ENCODE measurements at regions not wholly inside any gene's neighbourhood (a gene's known extent, or its start where the extent isn't known, plus 50 kb on each side); places are given as distances from the start of the nearest gene placed in this dataset.

- H2BK120ac ChIP-seq (ENCODE audit: low read depth, low read length), result no peak overlapping the region
- H2BK15ac ChIP-seq (ENCODE audit: low read depth, poor library complexity, severe bottlenecking), result no peak overlapping the region
- H3K79me1 ChIP-seq (replicated peaks; ENCODE audit: low read length, poor library complexity, severe bottlenecking), result no peaks in the 10 kb centered on the region
- no peaks in the 10 kb centered on the region for H3K4me1 ChIP-seq (ENCODE audit: control insufficient read depth, insufficient read depth, low read depth, low read length)
- H3K27ac ChIP-seq (ENCODE audit: low read length, poor library complexity, severe bottlenecking), result no peak overlapping the region
- H2AK5ac ChIP-seq (ENCODE audit: low read length, severe bottlenecking), result no peak overlapping the region
- no peak for DNase-seq
- H3K4me2 ChIP-seq (ENCODE audit: low read length, poor library complexity, severe bottlenecking), result no peak overlapping the region
- no peak overlapping the region for H3K18ac ChIP-seq (ENCODE audit: low read depth in 1 of 2, low read length in 2 of 2)
- H3K9me3 ChIP-seq (ENCODE audit: control insufficient read depth, low read length), result peaks cover 8% of the 10 kb centered on the region
- H3K36me3 ChIP-seq (ENCODE audit: control insufficient read depth in 1 of 2, insufficient read depth in 2 of 2, low read depth in 1 of 2, low read length in 2 of 2), result peaks cover 0 to 4% of the 10 kb centered on the region in 2 experiments
- no peak overlapping the region for H2BK5ac ChIP-seq (ENCODE audit: low read depth, low read length, poor library complexity, severe bottlenecking)
- no peak overlapping the region for H3K4ac ChIP-seq (ENCODE audit: low read depth in 1 of 2, low read length in 2 of 2)
- H3K14ac ChIP-seq (ENCODE audit: low read length in 2 of 2), result no peak overlapping the region
- H4K91ac ChIP-seq (ENCODE audit: low read length), result no peak overlapping the region
- no peak overlapping the region for H2AFZ ChIP-seq (ENCODE audit: low read depth, low read length)
- H3K27me3 ChIP-seq (ENCODE audit: control insufficient read depth in 1 of 2, insufficient read depth in 1 of 2, low read length in 2 of 2), result no peaks in the 10 kb centered on the region
- no peak overlapping the region for H3K9ac ChIP-seq (ENCODE audit: low read length)
- 79% methylated on average over 1 of the region's 1 CpG for WGBS
- H4K8ac ChIP-seq (ENCODE audit: low read length), result no peak overlapping the region
- H3K23ac ChIP-seq (ENCODE audit: low read length in 2 of 2), result no peak overlapping the region
- H3K4me3 ChIP-seq (ENCODE audit: insufficient read depth in 1 of 2, low read depth in 1 of 2, low read length in 2 of 2), result no peak overlapping the region
- H2BK12ac ChIP-seq (ENCODE audit: low read length in 2 of 2), result no peak overlapping the region
Observed at GRCh38 chr3:191790934-191791333, 330.0 kb downstream of the PYDC2 start.

GRCh38 chr3:191792580-191792979 is 331.6 kb downstream of the PYDC2 start:
- no CpG with 5 or more reads among the region's 2 CpGs for WGBS
- Histone ChIP-seq H3K4me3 (ENCODE audit: insufficient read depth in 1 of 2, low read depth in 1 of 2, low read length in 2 of 2) (no peak overlapping the region), H3K4me2 (ENCODE audit: low read length, poor library complexity, severe bottlenecking) (no peak overlapping the region), H2AFZ (ENCODE audit: low read depth, low read length) (no peak overlapping the region), H2BK12ac (ENCODE audit: low read length in 2 of 2) (no peak overlapping the region), H3K27ac (ENCODE audit: low read length, poor library complexity, severe bottlenecking) (peak overlapping the region; percentile 20), H2BK15ac (ENCODE audit: low read depth, poor library complexity, severe bottlenecking) (no peak overlapping the region), H4K8ac (ENCODE audit: low read length) (no peak overlapping the region), H2AK5ac (ENCODE audit: low read length, severe bottlenecking) (no peak overlapping the region), H3K79me1 (replicated peaks; ENCODE audit: low read length, poor library complexity, severe bottlenecking) (no peaks in the 10 kb centered on the region), H2BK5ac (ENCODE audit: low read depth, low read length, poor library complexity, severe bottlenecking) (no peak overlapping the region), H3K4ac (ENCODE audit: low read depth in 1 of 2, low read length in 2 of 2) (no peak overlapping the region), H3K23ac (ENCODE audit: low read length in 2 of 2) (no peak overlapping the region), H4K91ac (ENCODE audit: low read length) (no peak overlapping the region), H3K27me3 (ENCODE audit: control insufficient read depth in 1 of 2, insufficient read depth in 1 of 2, low read length in 2 of 2) (no peaks in the 10 kb centered on the region), H3K9ac (ENCODE audit: low read length) (no peak overlapping the region), H3K14ac (ENCODE audit: low read length in 2 of 2) (no peak overlapping the region), H3K18ac (ENCODE audit: low read depth in 1 of 2, low read length in 2 of 2) (no peak overlapping the region), H3K9me3 (ENCODE audit: control insufficient read depth, low read length) (peaks cover 8% of the 10 kb centered on the region), H2BK120ac (ENCODE audit: low read depth, low read length) (no peak overlapping the region), H3K4me1 (ENCODE audit: control insufficient read depth, insufficient read depth, low read depth, low read length) (no peaks in the 10 kb centered on the region), H3K36me3 (ENCODE audit: control insufficient read depth in 1 of 2, insufficient read depth in 2 of 2, low read depth in 1 of 2, low read length in 2 of 2) (peaks cover 0 to 4% of the 10 kb centered on the region in 2 experiments)
- DNase-seq, result no peak

DNA sequence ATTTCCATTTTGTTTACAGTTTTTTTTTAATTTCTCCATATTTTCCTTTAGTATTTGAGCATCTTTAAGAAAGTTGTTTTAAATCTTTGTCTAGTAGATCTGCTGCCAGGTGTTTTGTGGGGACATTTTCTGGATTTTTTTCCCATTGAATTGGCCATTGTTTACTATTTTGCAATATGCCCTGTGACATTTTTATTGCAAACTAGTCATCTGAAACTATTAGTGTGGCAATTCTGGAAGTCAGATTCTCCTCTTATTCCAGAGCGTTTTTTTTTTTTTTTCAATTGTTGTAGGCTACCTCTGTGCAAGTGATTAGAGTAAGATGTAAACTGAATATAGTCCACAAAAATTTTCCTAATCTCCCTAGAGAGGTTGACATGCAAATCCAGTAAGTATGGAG is 334.2 kb downstream of the PYDC2 start:
- H3K4ac ChIP-seq (ENCODE audit: low read depth in 1 of 2, low read length in 2 of 2), result no peak overlapping the region
- H3K23ac ChIP-seq (ENCODE audit: low read length in 2 of 2), result no peak overlapping the region
- H3K4me2 ChIP-seq (ENCODE audit: low read length, poor library complexity, severe bottlenecking), result no peak overlapping the region
- H2BK120ac ChIP-seq (ENCODE audit: low read depth, low read length), result no peak overlapping the region
- peaks cover 14% of the 10 kb centered on the region for H3K9me3 ChIP-seq (ENCODE audit: control insufficient read depth, low read length)
- H3K4me1 ChIP-seq (ENCODE audit: control insufficient read depth, insufficient read depth, low read depth, low read length), result no peaks in the 10 kb centered on the region
- no peak overlapping the region for H3K4me3 ChIP-seq (ENCODE audit: insufficient read depth in 1 of 2, low read depth in 1 of 2, low read length in 2 of 2)
- H2BK12ac ChIP-seq (ENCODE audit: low read length in 2 of 2), result no peak overlapping the region
- H3K9ac ChIP-seq (ENCODE audit: low read length), result no peak overlapping the region
- peaks cover 0 to 4% of the 10 kb centered on the region in 2 experiments for H3K36me3 ChIP-seq (ENCODE audit: control insufficient read depth in 1 of 2, insufficient read depth in 2 of 2, low read depth in 1 of 2, low read length in 2 of 2)
- no peak overlapping the region for H4K91ac ChIP-seq (ENCODE audit: low read length)
- no CpG with 5 or more reads among the region's 1 CpG for WGBS
- H3K27ac ChIP-seq (ENCODE audit: low read length, poor library complexity, severe bottlenecking), result no peak overlapping the region
- no peak overlapping the region for H2AFZ ChIP-seq (ENCODE audit: low read depth, low read length)
- no peak overlapping the region for H2BK5ac ChIP-seq (ENCODE audit: low read depth, low read length, poor library complexity, severe bottlenecking)
- no peak overlapping the region for H3K18ac ChIP-seq (ENCODE audit: low read depth in 1 of 2, low read length in 2 of 2)
- no peaks in the 10 kb centered on the region for H3K27me3 ChIP-seq (ENCODE audit: control insufficient read depth in 1 of 2, insufficient read depth in 1 of 2, low read length in 2 of 2)
- no peak overlapping the region for H2AK5ac ChIP-seq (ENCODE audit: low read length, severe bottlenecking)
- H4K8ac ChIP-seq (ENCODE audit: low read length), result no peak overlapping the region
- no peaks in the 10 kb centered on the region for H3K79me1 ChIP-seq (replicated peaks; ENCODE audit: low read length, poor library complexity, severe bottlenecking)
- DNase-seq, result no peak
- no peak overlapping the region for H3K14ac ChIP-seq (ENCODE audit: low read length in 2 of 2)
- no peak overlapping the region for H2BK15ac ChIP-seq (ENCODE audit: low read depth, poor library complexity, severe bottlenecking)

DNA sequence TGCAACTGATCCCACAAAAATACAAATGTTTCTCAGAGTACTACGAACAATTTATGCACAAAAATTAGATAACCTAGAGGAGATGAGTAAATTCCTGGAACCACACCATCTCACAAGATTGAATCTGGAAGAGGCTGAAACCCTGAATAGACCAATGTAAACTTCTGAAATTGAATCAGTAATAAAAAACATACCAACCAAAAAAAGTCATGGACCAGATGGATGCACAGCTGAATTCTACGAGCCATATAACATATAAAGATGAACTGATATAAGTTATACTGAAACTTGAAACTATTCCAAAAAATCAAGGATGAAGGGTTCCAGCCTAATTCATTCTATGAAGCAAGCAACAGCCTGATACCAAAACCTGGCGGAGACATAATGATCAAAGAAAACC is 336.3 kb downstream of the PYDC2 start:
- H3K9me3 ChIP-seq (ENCODE audit: control insufficient read depth, low read length), result peaks cover 29% of the 10 kb centered on the region
- H3K4me3 ChIP-seq (ENCODE audit: insufficient read depth in 1 of 2, low read depth in 1 of 2, low read length in 2 of 2), result no peak overlapping the region
- no peaks in the 10 kb centered on the region for H3K36me3 ChIP-seq (ENCODE audit: control insufficient read depth in 1 of 2, insufficient read depth in 2 of 2, low read depth in 1 of 2, low read length in 2 of 2)
- no peak overlapping the region for H3K9ac ChIP-seq (ENCODE audit: low read length)
- no peak overlapping the region for H3K18ac ChIP-seq (ENCODE audit: low read depth in 1 of 2, low read length in 2 of 2)
- no peak overlapping the region for H2BK15ac ChIP-seq (ENCODE audit: low read depth, poor library complexity, severe bottlenecking)
- H3K27me3 ChIP-seq (ENCODE audit: control insufficient read depth in 1 of 2, insufficient read depth in 1 of 2, low read length in 2 of 2), result no peaks in the 10 kb centered on the region
- no peak overlapping the region for H3K23ac ChIP-seq (ENCODE audit: low read length in 2 of 2)
- no peak overlapping the region for H4K8ac ChIP-seq (ENCODE audit: low read length)
- H3K14ac ChIP-seq (ENCODE audit: low read length in 2 of 2), result no peak overlapping the region
- H2AK5ac ChIP-seq (ENCODE audit: low read length, severe bottlenecking), result no peak overlapping the region
- H2BK5ac ChIP-seq (ENCODE audit: low read depth, low read length, poor library complexity, severe bottlenecking), result no peak overlapping the region
- H2AFZ ChIP-seq (ENCODE audit: low read depth, low read length), result no peak overlapping the region
- H3K4me1 ChIP-seq (ENCODE audit: control insufficient read depth, insufficient read depth, low read depth, low read length), result no peaks in the 10 kb centered on the region
- WGBS, result 88% methylated on average over 2 of the region's 3 CpGs
- H3K4me2 ChIP-seq (ENCODE audit: low read length, poor library complexity, severe bottlenecking), result no peak overlapping the region
- DNase-seq, result no peak
- no peak overlapping the region for H3K27ac ChIP-seq (ENCODE audit: low read length, poor library complexity, severe bottlenecking)
- H2BK120ac ChIP-seq (ENCODE audit: low read depth, low read length), result no peak overlapping the region
- H2BK12ac ChIP-seq (ENCODE audit: low read length in 2 of 2), result no peak overlapping the region
- no peak overlapping the region for H4K91ac ChIP-seq (ENCODE audit: low read length)
- no peaks in the 10 kb centered on the region for H3K79me1 ChIP-seq (replicated peaks; ENCODE audit: low read length, poor library complexity, severe bottlenecking)
- no peak overlapping the region for H3K4ac ChIP-seq (ENCODE audit: low read depth in 1 of 2, low read length in 2 of 2)

Measured in mesenchymal stem cell (in vitro differentiated cells and primary cell).